NCI-H1092 treated with DMSO at 0.1 percent for 48 hours (cell line): ENCODE measurements at regions not wholly inside any gene's neighbourhood (a gene's known extent, or its start where the extent isn't known, plus 50 kb on each side); places are given as distances from the start of the nearest gene placed in this dataset.

Experiments used
- DNase-seq: peaks from one replicate; lab custom pipeline; 2025; lab: John Stamatoyannopoulos, UW

GRCh38 chr20:60213126-60213893, 255.1 kb downstream of the CDH26 start:
- DNase-seq, result no peak

GRCh38 chr20:60214901-60215815, 256.9 kb downstream of the CDH26 start:
- DNase-seq, result no peak

GRCh38 chr20:60215816-60216730, 257.9 kb downstream of the CDH26 start:
- no peak for DNase-seq

GRCh38 chr20:60219231-60219630, 261.0 kb downstream of the CDH26 start:
- no peak for DNase-seq

- no peak for DNase-seq
These were observed 261.9 kb downstream of the CDH26 start for GRCh38 chr20:60219984-60220562.

- DNase-seq, result no peak
These were observed 262.5 kb downstream of the CDH26 start for GRCh38 chr20:60220706-60221105.

GRCh38 chr20:60221593-60221992, 263.4 kb downstream of the CDH26 start:
- no peak for DNase-seq

GRCh38 chr20:60222497-60222896, 264.3 kb downstream of the CDH26 start:
- DNase-seq, result no peak

- DNase-seq, result no peak
These were observed 265.0 kb downstream of the CDH26 start for GRCh38 chr20:60223174-60223573.

GRCh38 chr20:60224914-60225313, 266.7 kb downstream of the CDH26 start:
- DNase-seq, result peak; percentile 20

GRCh38 chr20:60228255-60228654, 270.0 kb downstream of the CDH26 start:
- DNase-seq, result no peak

- no peak for DNase-seq
These were observed 274.2 kb downstream of the CDH26 start for GRCh38 chr20:60232380-60232779.

GRCh38 chr20:60233018-60233630, 274.9 kb downstream of the CDH26 start:
- DNase-seq, result no peak

GRCh38 chr20:60236613-60237012, 278.4 kb downstream of the CDH26 start:
- no peak for DNase-seq

GRCh38 chr20:60237981-60238380, 279.8 kb downstream of the CDH26 start:
- DNase-seq, result no peak

- no peak for DNase-seq
These were observed 280.9 kb downstream of the CDH26 start for GRCh38 chr20:60238992-60239660.

GRCh38 chr20:60239956-60240355, 281.7 kb downstream of the CDH26 start:
- no peak for DNase-seq

- DNase-seq, result no peak
These were observed 282.2 kb downstream of the CDH26 start for GRCh38 chr20:60240415-60240814.

GRCh38 chr20:60240986-60241385, 282.8 kb downstream of the CDH26 start:
- DNase-seq, result no peak

GRCh38 chr20:60242836-60243505, 284.7 kb downstream of the CDH26 start:
- DNase-seq, result no peak
